ENCODE measurements at regions not wholly inside any gene's neighbourhood (a gene's known extent, or its start where the extent isn't known, plus 50 kb on each side); places are given as distances from the start of the nearest gene placed in this dataset.

DNA sequence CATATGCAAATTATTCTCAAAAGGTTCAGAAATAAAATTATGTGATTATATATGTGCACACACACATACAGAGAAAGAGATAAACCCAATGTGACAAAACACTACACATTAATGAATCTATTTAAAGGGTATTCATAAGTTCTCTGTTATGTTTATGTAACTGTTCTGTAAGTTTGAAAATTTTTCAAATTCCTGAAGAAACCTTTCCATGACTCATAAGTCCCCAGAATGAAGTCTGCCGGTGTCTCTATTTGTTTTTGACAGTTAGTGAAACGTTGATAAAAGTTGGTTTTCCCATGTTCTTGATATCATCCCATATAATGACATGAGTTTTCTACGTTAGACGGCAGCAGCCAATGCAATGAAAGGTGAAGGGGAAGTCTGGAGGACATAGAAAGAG is 199.5 kb upstream of the PUM3 start:
- Histone ChIP-seq H3K18ac (ENCODE audit: low read depth in 1 of 2, low read length in 2 of 2) (no peak overlapping the region), H3K9me3 (ENCODE audit: control insufficient read depth, low read length) (no peaks in the 10 kb centered on the region), H2BK5ac (ENCODE audit: low read depth, low read length, poor library complexity, severe bottlenecking) (no peak overlapping the region), H2AFZ (ENCODE audit: low read depth, low read length) (no peak overlapping the region), H3K4me3 (ENCODE audit: insufficient read depth in 1 of 2, low read depth in 1 of 2, low read length in 2 of 2) (no peak overlapping the region), H3K27me3 (ENCODE audit: control insufficient read depth in 1 of 2, insufficient read depth in 1 of 2, low read length in 2 of 2) (no peaks in the 10 kb centered on the region), H2BK15ac (ENCODE audit: low read depth, poor library complexity, severe bottlenecking) (no peak overlapping the region), H3K4me1 (ENCODE audit: control insufficient read depth, insufficient read depth, low read depth, low read length) (peaks cover 2% of the 10 kb centered on the region), H3K4me2 (ENCODE audit: low read length, poor library complexity, severe bottlenecking) (no peak overlapping the region), H3K23ac (ENCODE audit: low read length in 2 of 2) (no peak overlapping the region), H3K9ac (ENCODE audit: low read length) (no peak overlapping the region), H3K36me3 (ENCODE audit: control insufficient read depth in 1 of 2, insufficient read depth in 2 of 2, low read depth in 1 of 2, low read length in 2 of 2) (no peaks in the 10 kb centered on the region), H4K91ac (ENCODE audit: low read length) (no peak overlapping the region), H2BK120ac (ENCODE audit: low read depth, low read length) (no peak overlapping the region), H3K4ac (ENCODE audit: low read depth in 1 of 2, low read length in 2 of 2) (no peak overlapping the region), H2BK12ac (ENCODE audit: low read length in 2 of 2) (no peak overlapping the region), H3K27ac (ENCODE audit: low read length, poor library complexity, severe bottlenecking) (no peak overlapping the region), H2AK5ac (ENCODE audit: low read length, severe bottlenecking) (no peak overlapping the region), H3K14ac (ENCODE audit: low read length in 2 of 2) (no peak overlapping the region), H4K8ac (ENCODE audit: low read length) (no peak overlapping the region), H3K79me1 (replicated peaks; ENCODE audit: low read length, poor library complexity, severe bottlenecking) (no peaks in the 10 kb centered on the region)
- 52% methylated on average over 3 of the region's 4 CpGs for WGBS
- peak; percentile 36 for DNase-seq

DNA sequence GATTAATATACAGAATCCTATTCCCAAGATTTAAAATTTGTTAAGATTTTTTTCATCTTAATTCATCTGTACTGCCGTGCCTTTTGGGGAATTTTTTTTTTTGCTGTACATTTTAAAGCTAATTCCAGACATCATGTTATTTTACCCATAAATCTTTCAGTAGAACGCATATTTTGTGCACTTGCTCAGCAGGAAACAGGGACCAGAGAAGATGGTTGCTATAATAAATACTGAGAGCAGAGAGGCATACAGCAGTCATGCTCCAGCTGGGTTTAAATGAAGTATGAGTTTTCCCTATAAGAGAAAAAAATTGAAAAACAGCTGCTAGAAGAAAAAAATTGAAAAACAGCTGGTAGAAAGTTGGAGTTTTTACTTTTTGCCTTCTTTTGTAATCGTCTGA is 196.9 kb upstream of the PUM3 start:
- Histone ChIP-seq H3K4ac (ENCODE audit: low read depth in 1 of 2, low read length in 2 of 2) (no peak overlapping the region), H3K14ac (ENCODE audit: low read length in 2 of 2) (no peak overlapping the region), H4K91ac (ENCODE audit: low read length) (no peak overlapping the region), H4K8ac (ENCODE audit: low read length) (no peak overlapping the region), H2BK120ac (ENCODE audit: low read depth, low read length) (no peak overlapping the region), H2BK12ac (ENCODE audit: low read length in 2 of 2) (no peak overlapping the region), H3K23ac (ENCODE audit: low read length in 2 of 2) (no peak overlapping the region), H3K9me3 (ENCODE audit: control insufficient read depth, low read length) (no peaks in the 10 kb centered on the region), H2AK5ac (ENCODE audit: low read length, severe bottlenecking) (no peak overlapping the region), H2AFZ (ENCODE audit: low read depth, low read length) (no peak overlapping the region), H2BK15ac (ENCODE audit: low read depth, poor library complexity, severe bottlenecking) (no peak overlapping the region), H3K4me3 (ENCODE audit: insufficient read depth in 1 of 2, low read depth in 1 of 2, low read length in 2 of 2) (no peak overlapping the region), H3K27me3 (ENCODE audit: control insufficient read depth in 1 of 2, insufficient read depth in 1 of 2, low read length in 2 of 2) (no peaks in the 10 kb centered on the region), H3K4me2 (ENCODE audit: low read length, poor library complexity, severe bottlenecking) (no peak overlapping the region), H3K79me1 (replicated peaks; ENCODE audit: low read length, poor library complexity, severe bottlenecking) (no peaks in the 10 kb centered on the region), H3K27ac (ENCODE audit: low read length, poor library complexity, severe bottlenecking) (no peak overlapping the region), H3K4me1 (ENCODE audit: control insufficient read depth, insufficient read depth, low read depth, low read length) (peaks cover 2% of the 10 kb centered on the region), H3K9ac (ENCODE audit: low read length) (no peak overlapping the region), H3K18ac (ENCODE audit: low read depth in 1 of 2, low read length in 2 of 2) (no peak overlapping the region), H3K36me3 (ENCODE audit: control insufficient read depth in 1 of 2, insufficient read depth in 2 of 2, low read depth in 1 of 2, low read length in 2 of 2) (no peaks in the 10 kb centered on the region), H2BK5ac (ENCODE audit: low read depth, low read length, poor library complexity, severe bottlenecking) (no peak overlapping the region)
- 11% methylated on average over 1 of the region's 3 CpGs for WGBS
- DNase-seq: no peak

DNA sequence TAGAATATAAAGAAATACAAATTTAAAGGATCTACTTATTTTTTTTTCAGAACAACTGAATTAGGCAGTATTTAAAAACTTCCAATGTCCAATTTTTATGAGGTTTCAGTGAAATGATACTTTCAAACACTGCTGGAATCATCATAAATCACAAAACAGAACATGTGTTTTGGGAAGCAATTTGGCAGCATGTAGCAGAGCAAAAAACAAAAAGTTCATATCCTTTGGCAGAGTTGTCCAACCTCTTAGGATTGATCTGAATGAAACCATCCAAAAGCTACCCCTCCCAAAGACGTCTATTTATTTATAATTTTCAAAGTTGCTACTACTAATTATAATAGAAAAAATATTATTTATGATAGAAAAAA is 192.4 kb upstream of the PUM3 start:
- Histone ChIP-seq H3K27ac (ENCODE audit: low read length, poor library complexity, severe bottlenecking) (no peak overlapping the region), H2AK5ac (ENCODE audit: low read length, severe bottlenecking) (no peak overlapping the region), H2BK120ac (ENCODE audit: low read depth, low read length) (no peak overlapping the region), H3K23ac (ENCODE audit: low read length in 2 of 2) (no peak overlapping the region), H3K4ac (ENCODE audit: low read depth in 1 of 2, low read length in 2 of 2) (no peak overlapping the region), H2BK15ac (ENCODE audit: low read depth, poor library complexity, severe bottlenecking) (no peak overlapping the region), H4K8ac (ENCODE audit: low read length) (no peak overlapping the region), H4K91ac (ENCODE audit: low read length) (no peak overlapping the region), H3K4me2 (ENCODE audit: low read length, poor library complexity, severe bottlenecking) (no peak overlapping the region), H3K4me1 (ENCODE audit: control insufficient read depth, insufficient read depth, low read depth, low read length) (no peaks in the 10 kb centered on the region), H3K9me3 (ENCODE audit: control insufficient read depth, low read length) (no peaks in the 10 kb centered on the region), H3K79me1 (replicated peaks; ENCODE audit: low read length, poor library complexity, severe bottlenecking) (no peaks in the 10 kb centered on the region), H3K14ac (ENCODE audit: low read length in 2 of 2) (no peak overlapping the region), H3K36me3 (ENCODE audit: control insufficient read depth in 1 of 2, insufficient read depth in 2 of 2, low read depth in 1 of 2, low read length in 2 of 2) (no peaks in the 10 kb centered on the region), H3K27me3 (ENCODE audit: control insufficient read depth in 1 of 2, insufficient read depth in 1 of 2, low read length in 2 of 2) (no peaks in the 10 kb centered on the region), H2BK12ac (ENCODE audit: low read length in 2 of 2) (no peak overlapping the region), H3K18ac (ENCODE audit: low read depth in 1 of 2, low read length in 2 of 2) (no peak overlapping the region), H2AFZ (ENCODE audit: low read depth, low read length) (no peak overlapping the region), H3K4me3 (ENCODE audit: insufficient read depth in 1 of 2, low read depth in 1 of 2, low read length in 2 of 2) (no peak overlapping the region), H2BK5ac (ENCODE audit: low read depth, low read length, poor library complexity, severe bottlenecking) (no peak overlapping the region), H3K9ac (ENCODE audit: low read length) (no peak overlapping the region)
- no CpG with 5 or more reads among the region's 1 CpG for WGBS
- no peak for DNase-seq

DNA sequence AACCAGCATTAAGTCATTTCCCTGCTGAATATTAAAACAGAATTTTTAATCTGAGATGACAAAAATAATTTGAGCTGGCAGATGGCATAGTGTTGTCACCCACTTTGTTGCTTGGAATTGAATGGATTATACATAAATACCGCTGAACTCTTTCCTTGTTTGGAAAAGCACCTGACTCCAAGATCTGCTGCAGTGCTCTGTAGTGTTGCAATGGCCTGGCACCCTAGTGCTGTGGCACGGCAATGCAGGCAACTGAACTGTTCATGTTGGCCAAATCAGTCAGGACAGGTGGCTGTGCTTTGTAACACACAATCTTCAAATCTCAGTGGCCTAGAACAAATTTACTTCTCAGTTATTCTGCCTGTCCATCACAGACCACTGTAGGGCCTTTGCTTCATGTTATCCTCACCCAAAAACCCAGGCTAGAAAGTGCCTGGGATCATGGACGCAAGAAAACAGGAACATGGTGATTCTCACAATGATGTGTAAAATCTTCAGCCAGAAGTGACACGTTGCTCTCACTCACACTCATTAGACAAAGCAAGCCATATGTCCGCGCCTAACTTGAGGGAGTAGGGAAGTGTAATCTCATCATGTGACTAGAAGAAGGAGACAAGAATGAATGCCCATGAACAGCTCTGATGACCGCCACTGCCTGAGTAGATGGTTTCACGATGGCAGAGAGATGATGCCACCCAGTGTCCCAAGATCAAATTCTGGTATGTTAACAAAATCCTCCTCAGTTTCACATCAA is 191.9 kb upstream of the PUM3 start:
- Histone ChIP-seq H3K4me3 (ENCODE audit: insufficient read depth in 1 of 2, low read depth in 1 of 2, low read length in 2 of 2) (no peak overlapping the region), H2BK120ac (ENCODE audit: low read depth, low read length) (no peak overlapping the region), H3K27ac (ENCODE audit: low read length, poor library complexity, severe bottlenecking) (no peak overlapping the region), H2AFZ (ENCODE audit: low read depth, low read length) (no peak overlapping the region), H3K4me2 (ENCODE audit: low read length, poor library complexity, severe bottlenecking) (no peak overlapping the region), H3K14ac (ENCODE audit: low read length in 2 of 2) (no peak overlapping the region), H3K79me1 (replicated peaks; ENCODE audit: low read length, poor library complexity, severe bottlenecking) (no peaks in the 10 kb centered on the region), H2AK5ac (ENCODE audit: low read length, severe bottlenecking) (no peak overlapping the region), H2BK15ac (ENCODE audit: low read depth, poor library complexity, severe bottlenecking) (no peak overlapping the region), H2BK12ac (ENCODE audit: low read length in 2 of 2) (no peak overlapping the region), H3K36me3 (ENCODE audit: control insufficient read depth in 1 of 2, insufficient read depth in 2 of 2, low read depth in 1 of 2, low read length in 2 of 2) (no peaks in the 10 kb centered on the region), H3K4me1 (ENCODE audit: control insufficient read depth, insufficient read depth, low read depth, low read length) (no peaks in the 10 kb centered on the region), H2BK5ac (ENCODE audit: low read depth, low read length, poor library complexity, severe bottlenecking) (no peak overlapping the region), H3K4ac (ENCODE audit: low read depth in 1 of 2, low read length in 2 of 2) (no peak overlapping the region), H4K91ac (ENCODE audit: low read length) (no peak overlapping the region), H4K8ac (ENCODE audit: low read length) (no peak overlapping the region), H3K9me3 (ENCODE audit: control insufficient read depth, low read length) (no peaks in the 10 kb centered on the region), H3K27me3 (ENCODE audit: control insufficient read depth in 1 of 2, insufficient read depth in 1 of 2, low read length in 2 of 2) (no peaks in the 10 kb centered on the region), H3K23ac (ENCODE audit: low read length in 2 of 2) (no peak overlapping the region), H3K9ac (ENCODE audit: low read length) (no peak overlapping the region), H3K18ac (ENCODE audit: low read depth in 1 of 2, low read length in 2 of 2) (no peak overlapping the region)
- 96% methylated on average over 6 of the region's 8 CpGs for WGBS
- DNase-seq: no peak
